HCT116 (cell line): ENCODE measurements at regions not wholly inside any gene's neighbourhood (a gene's known extent, or its start where the extent isn't known, plus 50 kb on each side); places are given as distances from the start of the nearest gene placed in this dataset.

Source experiments
- CEBPB ChIP-seq: IDR thresholded peaks from 2 replicates; pipeline ENCODE4 v1.6.1; 2012; ENCODE audit warnings: low read depth
- EZH2 ChIP-seq: fragments of 200-600 bp; sonication (generic); IDR thresholded peaks from 2 replicates; pipeline ENCODE4 v1.6.1; 2017; ENCODE audit warnings: antibody characterized with exemption, mixed run types
- POLR2A ChIP-seq: IDR thresholded peaks from 2 replicates; pipeline ENCODE4 v1.7.0; 2011; ENCODE audit warnings: borderline replicate concordance; ENCODE audit not compliant: insufficient read depth, insufficient read length; ENCODE audit errors: extremely low read depth
- POLR2AphosphoS5 ChIP-seq: IDR thresholded peaks from 2 replicates; pipeline ENCODE4 v1.6.1; 2011; ENCODE audit warnings: mild to moderate bottlenecking, low read depth, low read length, moderate library complexity
- SIN3A ChIP-seq: IDR thresholded peaks from 2 replicates; pipeline ENCODE4 v1.6.1; 2012; ENCODE audit warnings: low read depth
- SP1 ChIP-seq: IDR thresholded peaks from 2 replicates; pipeline ENCODE4 v1.6.1; 2012; ENCODE audit warnings: low read depth
- TCF7L2 ChIP-seq: IDR thresholded peaks from 2 replicates; pipeline ENCODE4 v1.7.0; 2011; ENCODE audit warnings: borderline replicate concordance, inconsistent platforms; ENCODE audit not compliant: insufficient read depth, insufficient read length; ENCODE audit errors: extremely low read depth
- YY1 ChIP-seq: IDR thresholded peaks from 2 replicates; pipeline ENCODE4 v1.6.1; 2011; ENCODE audit warnings: low read length, low read depth, moderate library complexity, mild to moderate bottlenecking; ENCODE audit not compliant: insufficient replicate concordance; ENCODE audit errors: extremely low read depth
- ZBTB33 ChIP-seq: IDR thresholded peaks from 2 replicates; pipeline ENCODE4 v1.6.1; 2011; ENCODE audit warnings: mild to moderate bottlenecking, low read length, moderate library complexity; ENCODE audit not compliant: insufficient replicate concordance; ENCODE audit errors: extremely low read depth
- TF ChIP-seq, protein P1 (sequence below), 3 experiments: fragments of 200-600 bp in 1 of 3; sonication (generic) in 1 of 3; IDR thresholded peaks in 2 of 3; conservative IDR thresholded peaks in 1 of 3; 2 replicates each; pipeline ENCODE4 v1.5.1; 2012 to 2017; ENCODE audit warnings: low read depth in 2 of 3, low read length in 2 of 3, antibody characterized with exemption in 1 of 3, borderline replicate concordance in 1 of 3, control low read depth in 1 of 3, mild to moderate bottlenecking in 1 of 3, mixed read lengths in 1 of 3, mixed run types in 1 of 3, moderate library complexity in 1 of 3; ENCODE audit not compliant: insufficient read depth in 1 of 3

DNA sequence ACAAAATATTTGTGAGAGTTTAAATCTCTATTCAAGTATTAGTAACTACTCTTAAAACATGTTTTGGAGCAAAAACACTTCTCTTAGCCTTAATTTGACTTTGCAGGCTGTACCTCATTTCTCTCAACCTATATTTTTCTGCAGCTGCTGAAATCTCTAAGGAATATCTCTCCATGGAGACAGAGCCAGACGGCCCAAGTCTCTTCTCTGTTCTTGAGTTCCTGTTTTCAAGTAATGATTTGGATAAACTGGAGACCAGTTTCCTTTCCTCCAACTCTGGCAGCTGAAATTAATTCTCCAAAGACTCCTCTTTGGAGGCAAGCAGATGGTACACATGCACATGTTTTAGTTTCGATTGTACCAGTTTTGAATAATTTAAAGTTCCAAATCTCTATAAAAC is 659.7 kb upstream of the NEGR1 start:
- no peak for TF ChIP-seq EZH2
- TF ChIP-seq TCF7L2: no peak
- no peak for TF ChIP-seq YY1
- TF ChIP-seq, protein P1, sequence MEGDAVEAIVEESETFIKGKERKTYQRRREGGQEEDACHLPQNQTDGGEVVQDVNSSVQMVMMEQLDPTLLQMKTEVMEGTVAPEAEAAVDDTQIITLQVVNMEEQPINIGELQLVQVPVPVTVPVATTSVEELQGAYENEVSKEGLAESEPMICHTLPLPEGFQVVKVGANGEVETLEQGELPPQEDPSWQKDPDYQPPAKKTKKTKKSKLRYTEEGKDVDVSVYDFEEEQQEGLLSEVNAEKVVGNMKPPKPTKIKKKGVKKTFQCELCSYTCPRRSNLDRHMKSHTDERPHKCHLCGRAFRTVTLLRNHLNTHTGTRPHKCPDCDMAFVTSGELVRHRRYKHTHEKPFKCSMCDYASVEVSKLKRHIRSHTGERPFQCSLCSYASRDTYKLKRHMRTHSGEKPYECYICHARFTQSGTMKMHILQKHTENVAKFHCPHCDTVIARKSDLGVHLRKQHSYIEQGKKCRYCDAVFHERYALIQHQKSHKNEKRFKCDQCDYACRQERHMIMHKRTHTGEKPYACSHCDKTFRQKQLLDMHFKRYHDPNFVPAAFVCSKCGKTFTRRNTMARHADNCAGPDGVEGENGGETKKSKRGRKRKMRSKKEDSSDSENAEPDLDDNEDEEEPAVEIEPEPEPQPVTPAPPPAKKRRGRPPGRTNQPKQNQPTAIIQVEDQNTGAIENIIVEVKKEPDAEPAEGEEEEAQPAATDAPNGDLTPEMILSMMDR (IDR thresholded peaks at IDR 0.05 in 2 of 3, conservative IDR thresholded peaks at IDR 0.05 in 1 of 3; ENCODE audit: borderline replicate concordance in 1 of 3, insufficient read depth in 1 of 3, low read depth in 2 of 3, low read length in 2 of 3): no peak
- no peak for TF ChIP-seq CEBPB
- TF ChIP-seq ZBTB33: no peak
- TF ChIP-seq SIN3A: no peak
- no peak for TF ChIP-seq POLR2AphosphoS5
- no peak for TF ChIP-seq SP1
- no peak for TF ChIP-seq POLR2A
